NB4 (cell line): ENCODE measurements at regions not wholly inside any gene's neighbourhood (a gene's known extent, or its start where the extent isn't known, plus 50 kb on each side); places are given as distances from the start of the nearest gene placed in this dataset.

Experiments used
- DNase-seq: peaks from one replicate; pipeline ENCODE4 v3.0.0; 2010; ENCODE audit warnings: low read depth
- H3K4me3 ChIP-seq: one replicate; pipeline ENCODE4 v1.5.1; 2011; ENCODE audit warnings: mild to moderate bottlenecking, low read depth, low read length, moderate library complexity
- MAX ChIP-seq: IDR thresholded peaks from 2 replicates; pipeline ENCODE4 v1.6.1; 2011; ENCODE audit warnings: low read depth, low read length
- MYC ChIP-seq: IDR thresholded peaks from 2 replicates; pipeline ENCODE4 v1.6.1; 2011; ENCODE audit warnings: low read depth, low read length
- POLR2A ChIP-seq: IDR thresholded peaks from 2 replicates; pipeline ENCODE4 v1.6.1; 2011; ENCODE audit warnings: mild to moderate bottlenecking; ENCODE audit not compliant: insufficient read length; ENCODE audit errors: extremely low read depth
- TF ChIP-seq, protein P1 (sequence below): IDR thresholded peaks from one replicate; pipeline ENCODE4 v1.5.1; 2012; ENCODE audit warnings: low read depth, low read length

- no peak for TF ChIP-seq POLR2A
- no peak for TF ChIP-seq MAX
- TF ChIP-seq MYC = no peak
- TF ChIP-seq, protein P1, sequence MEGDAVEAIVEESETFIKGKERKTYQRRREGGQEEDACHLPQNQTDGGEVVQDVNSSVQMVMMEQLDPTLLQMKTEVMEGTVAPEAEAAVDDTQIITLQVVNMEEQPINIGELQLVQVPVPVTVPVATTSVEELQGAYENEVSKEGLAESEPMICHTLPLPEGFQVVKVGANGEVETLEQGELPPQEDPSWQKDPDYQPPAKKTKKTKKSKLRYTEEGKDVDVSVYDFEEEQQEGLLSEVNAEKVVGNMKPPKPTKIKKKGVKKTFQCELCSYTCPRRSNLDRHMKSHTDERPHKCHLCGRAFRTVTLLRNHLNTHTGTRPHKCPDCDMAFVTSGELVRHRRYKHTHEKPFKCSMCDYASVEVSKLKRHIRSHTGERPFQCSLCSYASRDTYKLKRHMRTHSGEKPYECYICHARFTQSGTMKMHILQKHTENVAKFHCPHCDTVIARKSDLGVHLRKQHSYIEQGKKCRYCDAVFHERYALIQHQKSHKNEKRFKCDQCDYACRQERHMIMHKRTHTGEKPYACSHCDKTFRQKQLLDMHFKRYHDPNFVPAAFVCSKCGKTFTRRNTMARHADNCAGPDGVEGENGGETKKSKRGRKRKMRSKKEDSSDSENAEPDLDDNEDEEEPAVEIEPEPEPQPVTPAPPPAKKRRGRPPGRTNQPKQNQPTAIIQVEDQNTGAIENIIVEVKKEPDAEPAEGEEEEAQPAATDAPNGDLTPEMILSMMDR = no peak
- no peak overlapping the region for H3K4me3 ChIP-seq
- no peak for DNase-seq
Observed at GRCh38 chr6:164294047-164294784, 879.7 kb downstream of the QKI start.

DNA sequence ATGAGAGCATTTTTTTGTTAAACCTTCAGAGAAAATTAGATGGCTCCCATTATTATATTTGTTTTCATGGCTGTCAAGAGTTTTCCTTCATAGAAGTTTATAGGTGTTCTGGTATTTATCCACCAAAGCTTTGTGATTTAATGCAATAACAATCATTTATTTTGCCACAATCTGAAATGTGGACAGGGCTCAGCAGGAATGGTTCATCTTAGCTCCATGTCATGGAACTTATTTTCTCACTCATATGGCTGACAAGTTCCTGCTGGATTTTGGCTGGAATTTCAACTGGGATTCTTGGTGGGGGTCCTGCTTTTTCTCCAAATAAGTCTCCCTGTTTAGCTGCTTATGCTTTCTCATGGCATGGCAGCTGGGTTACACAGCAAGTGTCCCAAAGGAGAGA is 876.7 kb downstream of the QKI start:
- H3K4me3 ChIP-seq = no peak overlapping the region
- TF ChIP-seq POLR2A = no peak
- TF ChIP-seq, protein P1 = no peak
- no peak for DNase-seq

- no peak for DNase-seq
- TF ChIP-seq, protein P1 = no peak
- TF ChIP-seq MYC = no peak
- H3K4me3 ChIP-seq = no peak overlapping the region
Observed at GRCh38 chr6:164290101-164290500, 875.6 kb downstream of the QKI start.

DNA sequence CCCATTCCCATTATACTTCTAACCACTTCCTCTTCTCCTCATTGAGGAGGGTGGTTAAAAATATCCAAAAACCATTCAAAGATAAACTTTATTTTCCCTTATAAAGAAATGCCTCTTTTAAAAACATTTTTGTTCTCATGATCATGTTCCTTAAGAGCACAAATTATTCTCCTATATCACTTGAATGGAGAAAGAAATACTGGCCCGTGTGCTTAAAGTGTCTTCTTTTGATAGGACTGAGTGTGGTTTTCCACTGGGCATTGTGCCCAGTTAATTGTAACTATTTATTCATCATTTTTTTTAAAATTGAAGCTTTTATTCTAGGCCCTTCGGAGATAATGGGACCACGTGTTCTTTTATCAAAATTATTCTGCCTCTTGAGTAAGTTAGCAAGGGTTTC is 871.5 kb downstream of the QKI start:
- DNase-seq = no peak
- H3K4me3 ChIP-seq = no peak overlapping the region
- TF ChIP-seq MYC (no peak), MAX (no peak), POLR2A (no peak)
- TF ChIP-seq, protein P1 = no peak

- TF ChIP-seq MAX (no peak), POLR2A (no peak), MYC (no peak)
- TF ChIP-seq, protein P1 = no peak
- DNase-seq = no peak
- H3K4me3 ChIP-seq = no peak overlapping the region
Observed at GRCh38 chr6:164283574-164283973, 869.1 kb downstream of the QKI start.

- TF ChIP-seq, protein P1 = no peak
- TF ChIP-seq MAX (no peak), MYC (no peak), POLR2A (no peak)
- no peak for DNase-seq
- H3K4me3 ChIP-seq = no peak overlapping the region
Observed at GRCh38 chr6:164276211-164276610, 861.7 kb downstream of the QKI start.
